Fibroblast of skin of back (primary cell): ENCODE measurements at regions not wholly inside any gene's neighbourhood (a gene's known extent, or its start where the extent isn't known, plus 50 kb on each side); places are given as distances from the start of the nearest gene placed in this dataset.

ENCODE experiments used
- DNase-seq: peaks from one replicate; pipeline ENCODE4 v3.0.0-alpha.2; 2013

DNA sequence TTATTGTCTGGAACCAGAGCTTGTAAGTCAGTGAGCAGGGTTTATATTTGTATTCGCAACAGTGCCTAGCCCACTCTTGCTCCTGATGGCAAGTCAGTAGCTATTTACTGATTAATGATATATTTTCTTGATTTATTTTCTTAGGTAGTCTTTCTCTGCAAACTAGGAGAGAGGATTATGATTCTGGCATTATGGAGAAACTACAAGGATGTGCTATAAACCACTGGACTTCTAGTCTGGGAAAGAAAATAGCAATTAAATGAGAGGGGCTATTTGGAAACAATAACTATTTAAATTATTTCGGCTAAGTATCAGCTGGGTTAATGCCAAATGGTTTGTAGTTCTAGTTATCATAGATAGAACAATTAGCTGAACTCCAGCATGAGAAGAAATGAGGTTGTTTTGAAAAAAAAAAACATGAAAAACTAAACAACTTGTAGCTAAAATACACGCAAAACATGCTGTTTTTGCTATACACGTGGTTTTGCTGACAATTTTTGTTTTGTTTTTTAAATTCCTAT lies 304.9 kb upstream of the TCF21 start:
- DNase-seq = no peak

DNA sequence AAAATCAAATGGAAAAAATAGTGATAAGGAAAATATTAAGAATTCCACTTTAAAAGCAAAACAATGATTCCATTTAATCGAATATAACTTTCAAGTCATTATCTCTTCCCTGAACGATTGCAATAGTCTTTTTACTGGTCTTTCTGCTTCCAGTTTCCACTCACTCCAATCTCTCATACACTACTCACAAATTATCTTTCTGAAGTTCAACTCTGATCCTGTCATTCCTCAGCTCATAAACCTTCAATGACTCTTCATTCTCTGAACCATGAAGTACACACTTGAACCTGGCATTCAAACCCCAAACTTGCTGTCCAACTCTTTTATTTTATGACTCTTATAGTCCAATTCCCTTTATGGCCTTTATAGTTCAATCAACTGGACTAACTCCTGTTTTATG lies 304.1 kb upstream of the TCF21 start:
- no peak for DNase-seq

DNA sequence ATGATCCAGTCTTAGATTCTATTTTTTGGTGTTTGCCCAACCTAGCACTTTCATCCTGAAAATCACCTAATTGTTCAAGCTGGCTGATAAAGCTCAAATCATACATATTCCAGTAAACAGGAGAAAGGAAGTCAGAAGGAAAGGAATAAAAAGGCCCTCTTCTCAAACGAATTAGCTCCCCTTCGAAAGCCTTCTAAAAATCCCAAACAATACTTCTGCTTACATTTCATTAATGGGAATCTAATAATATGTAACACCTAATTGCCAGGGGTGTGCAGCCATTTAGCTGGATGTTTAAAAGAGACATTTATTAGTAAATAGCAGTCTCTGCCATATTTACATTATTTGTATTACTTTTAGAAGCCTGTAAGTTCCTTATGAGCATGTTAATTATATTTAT lies 302.9 kb upstream of the TCF21 start:
- no peak for DNase-seq

DNA sequence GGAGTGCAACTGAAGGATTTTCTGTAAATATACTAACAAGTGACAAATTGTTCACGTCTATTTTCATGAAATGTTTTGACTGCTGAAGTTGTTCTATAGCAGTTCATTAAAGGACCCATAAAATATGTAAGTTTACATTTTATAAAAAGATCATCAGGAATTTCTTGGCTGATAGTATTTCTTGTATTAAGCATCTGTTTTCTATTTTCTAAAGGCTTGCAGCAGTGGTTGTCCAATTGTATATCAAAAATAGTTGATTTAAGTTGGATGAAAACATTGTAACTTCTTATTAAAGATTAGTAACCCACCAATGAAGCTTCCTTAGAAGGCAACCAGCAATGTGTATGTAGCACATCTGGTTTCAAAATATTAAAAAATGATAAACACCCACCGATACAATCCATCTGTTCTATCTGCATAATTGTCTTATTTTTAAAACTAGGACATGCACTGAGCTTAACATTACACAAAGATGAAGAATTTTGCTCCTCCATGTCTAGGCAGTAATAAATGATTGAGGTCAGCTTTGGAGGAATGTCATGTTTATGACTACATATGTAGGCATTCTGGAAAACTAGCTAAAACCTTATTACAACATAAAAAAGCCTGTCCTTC lies 301.3 kb upstream of the TCF21 start:
- peak; percentile 68 for DNase-seq

- no peak for DNase-seq
These were observed 298.7 kb upstream of the TCF21 start for GRCh38 chr6:133590196-133590595.

DNA sequence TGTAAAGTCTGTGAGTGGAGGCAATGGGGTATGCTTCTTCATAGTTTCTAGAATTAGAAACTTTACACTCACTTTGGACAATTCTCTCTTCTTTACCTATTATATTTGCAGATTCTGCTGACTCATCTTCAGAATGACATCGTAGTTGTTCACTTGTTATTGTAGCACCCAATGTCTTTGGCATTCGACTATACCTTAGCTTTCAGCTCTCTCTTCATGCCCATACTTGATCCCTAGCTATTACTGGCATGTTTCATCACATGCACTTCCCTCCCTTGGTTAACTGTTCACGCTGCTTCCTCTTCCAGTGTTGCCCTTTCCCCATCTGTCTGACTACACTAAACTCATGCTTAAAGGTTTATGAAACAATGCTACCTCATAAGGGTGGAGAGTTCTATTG lies 298.1 kb upstream of the TCF21 start:
- DNase-seq = peak; percentile 38

GRCh38 chr6:133591275-133591674 lies 297.6 kb upstream of the TCF21 start:
- DNase-seq = peak; percentile 50

- no peak for DNase-seq
These were observed 294.2 kb upstream of the TCF21 start for GRCh38 chr6:133594652-133595110.

- DNase-seq = no peak
These were observed 293.7 kb upstream of the TCF21 start for GRCh38 chr6:133595111-133595761.

DNA sequence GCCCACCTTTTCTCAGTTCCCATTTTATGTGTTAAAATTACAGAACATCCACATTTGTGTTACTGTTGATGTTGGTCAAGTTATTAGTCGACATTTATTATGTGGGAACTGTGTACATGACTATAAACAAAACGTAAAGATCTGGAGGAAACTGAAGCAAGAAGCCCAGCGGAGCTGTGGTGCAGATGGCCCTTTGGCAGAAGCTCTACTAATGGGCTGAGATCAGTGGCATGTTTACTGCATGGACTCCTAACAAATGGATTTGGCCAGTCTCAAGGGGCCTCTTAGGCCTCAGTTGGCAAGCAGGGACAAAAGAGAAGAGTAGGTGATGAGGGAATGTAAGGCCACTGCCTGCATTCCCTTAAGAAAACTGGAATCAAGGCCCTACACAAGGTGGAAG lies 282.1 kb upstream of the TCF21 start:
- no peak for DNase-seq

- no peak for DNase-seq
These were observed 280.3 kb upstream of the TCF21 start for GRCh38 chr6:133608620-133609019.

- DNase-seq = peak; percentile 93
These were observed 279.3 kb upstream of the TCF21 start for GRCh38 chr6:133609415-133610226.

GRCh38 chr6:133610227-133610840 lies 278.6 kb upstream of the TCF21 start:
- DNase-seq = peak; percentile 34

DNA sequence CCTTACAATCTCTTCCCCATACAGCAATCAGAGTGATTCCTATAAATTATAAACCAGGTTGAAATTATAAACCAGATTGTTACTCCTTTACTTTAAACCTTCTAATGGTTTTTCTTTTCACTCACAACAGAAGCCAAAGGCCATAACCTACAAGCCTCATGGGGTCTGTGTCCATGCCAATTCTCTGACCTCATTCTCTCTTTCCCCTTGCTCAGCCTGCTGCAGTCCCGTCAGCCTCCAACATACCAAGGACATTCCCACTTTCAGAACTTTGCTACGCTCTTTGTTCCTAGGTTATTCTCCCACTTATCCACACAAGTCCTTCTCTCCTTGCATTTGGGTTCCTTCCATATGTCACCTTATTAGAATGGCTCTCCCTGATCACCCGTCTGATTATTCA lies 277.9 kb upstream of the TCF21 start:
- no peak for DNase-seq

DNA sequence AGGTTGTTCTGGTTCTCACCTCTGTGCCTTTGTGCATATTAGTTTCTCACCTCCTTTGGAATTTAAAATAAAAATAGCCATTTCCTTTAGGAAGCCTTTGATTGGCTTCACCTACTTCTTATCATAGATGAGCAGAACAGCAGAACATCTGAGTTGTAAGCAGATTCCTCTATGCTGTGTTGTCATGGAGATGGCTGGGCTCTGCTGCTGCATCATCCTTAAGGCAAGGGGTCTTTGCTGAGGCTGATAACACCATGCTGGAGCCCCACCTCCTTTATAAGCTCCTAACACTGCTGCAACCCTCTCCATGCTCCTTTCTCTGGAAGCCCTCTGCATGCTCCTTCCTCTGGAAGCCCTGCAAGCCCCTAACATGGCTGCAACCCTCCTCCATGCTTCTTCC lies 276.5 kb upstream of the TCF21 start:
- no peak for DNase-seq

GRCh38 chr6:133613211-133613610 lies 275.7 kb upstream of the TCF21 start:
- no peak for DNase-seq

DNA sequence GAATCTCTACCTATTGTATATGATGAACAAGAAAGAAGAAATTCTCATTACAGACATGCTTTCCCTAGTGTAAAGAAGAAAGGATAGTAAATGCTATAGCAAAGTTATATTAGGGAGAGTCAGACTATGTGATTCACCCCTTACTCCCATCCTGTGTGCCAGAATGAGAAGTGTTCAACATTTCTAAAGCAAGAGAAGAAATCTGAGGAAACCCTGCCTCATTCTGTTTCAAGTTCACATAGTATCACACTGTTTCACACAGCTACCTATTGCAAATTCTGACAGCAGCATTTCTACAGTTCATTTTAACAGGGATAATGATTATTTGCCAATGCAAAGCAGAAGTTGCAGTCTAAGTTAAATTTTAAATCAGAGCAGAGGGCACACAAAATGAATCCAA lies 267.2 kb upstream of the TCF21 start:
- DNase-seq = no peak

DNA sequence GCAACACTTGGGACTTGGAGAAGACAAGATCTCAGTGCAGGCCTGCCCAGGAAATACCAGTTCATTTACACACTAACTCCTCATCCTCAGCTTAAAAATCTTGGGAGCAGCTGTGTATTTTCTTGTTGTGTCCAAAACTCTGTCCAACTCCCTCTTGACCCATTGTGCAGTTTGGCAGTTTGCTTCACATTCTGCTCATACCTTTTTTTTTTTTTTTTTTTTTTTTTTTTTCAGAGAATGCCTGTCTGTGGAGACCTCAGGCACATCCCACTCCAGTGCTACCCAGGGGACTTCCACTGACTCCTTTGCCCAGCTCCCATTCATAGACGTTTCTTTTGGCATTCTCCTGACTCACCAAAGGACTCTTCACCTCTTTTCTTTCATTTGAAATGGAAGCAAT lies 265.8 kb upstream of the TCF21 start:
- peak; percentile 46 for DNase-seq

DNA sequence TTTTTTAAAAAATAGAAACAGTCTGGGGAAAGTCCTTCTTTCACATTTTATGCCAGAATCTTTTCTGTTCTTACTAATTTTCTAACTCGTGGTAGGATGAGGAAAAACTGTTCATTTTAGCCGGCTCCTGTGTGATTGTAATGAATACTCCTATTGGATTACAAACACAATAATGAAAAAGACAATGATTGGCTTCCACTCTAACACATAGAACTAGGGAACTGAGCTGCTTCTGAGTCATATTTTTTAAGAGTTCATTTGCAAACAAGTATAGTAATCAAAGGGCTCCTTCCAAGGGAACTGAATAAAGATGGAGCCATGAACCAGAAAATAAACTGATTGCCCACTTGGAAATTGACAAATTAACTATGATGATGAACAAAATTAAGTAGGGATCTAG lies 265.3 kb upstream of the TCF21 start:
- no peak for DNase-seq

DNA sequence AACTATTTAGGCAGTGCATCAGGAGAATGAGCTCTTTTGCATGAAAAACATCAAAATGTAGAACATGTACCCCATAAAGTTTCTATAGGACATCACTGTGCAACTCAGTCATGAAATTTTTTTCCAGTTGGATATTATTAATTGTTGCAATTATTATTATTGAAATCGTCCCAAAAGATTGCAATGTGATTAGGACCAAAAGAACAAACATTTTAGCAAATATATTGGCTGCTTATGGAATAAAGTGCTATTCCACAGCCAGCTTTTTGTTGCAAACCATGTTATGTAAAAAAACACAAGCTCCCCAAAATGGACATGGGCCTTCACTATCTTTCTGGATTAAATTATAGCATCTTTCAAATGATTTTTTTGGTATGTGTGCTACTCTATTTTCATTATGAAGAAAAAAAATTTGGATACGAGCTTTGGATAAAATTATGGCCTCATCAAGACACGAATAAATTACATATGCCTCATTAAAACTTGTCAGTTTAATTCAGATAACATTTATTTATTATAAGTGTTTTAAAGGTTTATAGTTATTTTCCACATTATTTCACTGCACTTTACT lies 262.7 kb upstream of the TCF21 start:
- no peak for DNase-seq

DNA sequence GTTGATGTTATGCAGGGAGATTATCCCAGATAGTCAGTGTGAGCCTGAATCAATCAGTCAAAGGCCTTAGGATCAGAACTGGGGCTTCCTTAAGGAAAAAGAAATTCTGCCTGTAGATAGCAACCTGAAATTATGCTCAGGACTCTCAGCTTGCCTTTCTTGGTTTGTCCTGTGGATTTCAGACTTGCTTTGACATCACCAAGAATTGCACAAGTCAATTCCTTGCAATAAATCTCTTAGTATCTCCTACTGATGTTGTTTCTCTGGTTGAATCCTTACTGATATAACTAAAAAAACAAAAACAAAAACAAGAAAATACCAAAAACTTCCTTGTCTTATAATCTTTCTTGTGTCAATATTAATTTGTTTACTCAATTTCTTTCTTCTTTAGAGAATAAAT lies 258.9 kb upstream of the TCF21 start:
- no peak for DNase-seq

- DNase-seq = no peak
These were observed 258.3 kb upstream of the TCF21 start for GRCh38 chr6:133630651-133631050.

DNA sequence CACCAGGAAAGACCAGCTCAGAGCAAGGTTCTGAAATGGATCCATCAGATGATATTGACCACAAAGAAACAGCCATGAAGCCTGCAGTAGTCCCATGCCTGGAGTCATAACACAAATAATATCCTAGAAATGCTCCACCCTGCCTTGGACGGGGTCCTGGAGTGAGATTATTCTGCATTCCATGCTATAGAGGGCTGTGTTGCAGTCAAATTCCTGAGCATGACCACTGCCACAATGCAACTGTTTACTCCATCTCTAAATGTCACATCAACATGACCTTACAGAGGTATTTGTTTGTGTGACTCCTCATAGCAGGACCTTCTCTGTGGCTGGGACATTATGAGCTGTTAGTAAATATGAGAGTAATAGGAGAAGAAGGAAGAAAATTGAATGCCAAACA lies 257.5 kb upstream of the TCF21 start:
- DNase-seq = peak; percentile 43
